ENCODE measurements at regions not wholly inside any gene's neighbourhood (a gene's known extent, or its start where the extent isn't known, plus 50 kb on each side); places are given as distances from the start of the nearest gene placed in this dataset.
"Not testable (repeated sequence)": the region's sequence is repeated elsewhere in the genome, so short reads cannot be mapped to it uniquely, and the experiment has no call there.

DNA sequence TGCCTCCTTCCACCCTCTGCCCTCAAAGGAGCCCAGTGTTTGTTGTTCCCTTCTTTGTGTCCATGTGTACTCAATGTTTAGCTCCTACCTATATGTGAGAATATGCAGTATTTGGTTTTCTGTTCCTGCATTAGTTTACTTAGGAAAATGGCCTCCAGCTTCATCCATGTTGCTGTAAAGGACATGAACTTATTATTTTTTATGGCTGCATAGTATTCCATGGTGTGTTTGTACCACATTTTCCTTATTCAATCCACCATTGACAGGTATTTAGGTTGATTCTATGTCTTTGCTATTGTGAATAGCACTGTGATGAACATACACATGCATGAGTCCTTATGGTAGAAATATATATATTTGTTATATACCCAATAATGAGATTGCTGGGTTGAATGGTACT lies 89.2 kb downstream of the CETN3 start:
- TF ChIP-seq, protein P1, sequence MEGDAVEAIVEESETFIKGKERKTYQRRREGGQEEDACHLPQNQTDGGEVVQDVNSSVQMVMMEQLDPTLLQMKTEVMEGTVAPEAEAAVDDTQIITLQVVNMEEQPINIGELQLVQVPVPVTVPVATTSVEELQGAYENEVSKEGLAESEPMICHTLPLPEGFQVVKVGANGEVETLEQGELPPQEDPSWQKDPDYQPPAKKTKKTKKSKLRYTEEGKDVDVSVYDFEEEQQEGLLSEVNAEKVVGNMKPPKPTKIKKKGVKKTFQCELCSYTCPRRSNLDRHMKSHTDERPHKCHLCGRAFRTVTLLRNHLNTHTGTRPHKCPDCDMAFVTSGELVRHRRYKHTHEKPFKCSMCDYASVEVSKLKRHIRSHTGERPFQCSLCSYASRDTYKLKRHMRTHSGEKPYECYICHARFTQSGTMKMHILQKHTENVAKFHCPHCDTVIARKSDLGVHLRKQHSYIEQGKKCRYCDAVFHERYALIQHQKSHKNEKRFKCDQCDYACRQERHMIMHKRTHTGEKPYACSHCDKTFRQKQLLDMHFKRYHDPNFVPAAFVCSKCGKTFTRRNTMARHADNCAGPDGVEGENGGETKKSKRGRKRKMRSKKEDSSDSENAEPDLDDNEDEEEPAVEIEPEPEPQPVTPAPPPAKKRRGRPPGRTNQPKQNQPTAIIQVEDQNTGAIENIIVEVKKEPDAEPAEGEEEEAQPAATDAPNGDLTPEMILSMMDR (IDR thresholded peaks at IDR 0.05) = not testable (repeated sequence)
- TF ChIP-seq POLR2A (IDR thresholded peaks at IDR 0.05) = not testable (repeated sequence)
